Body of pancreas (tissue), 4 donors: ENCODE measurements at regions not wholly inside any gene's neighbourhood (a gene's known extent, or its start where the extent isn't known, plus 50 kb on each side); places are given as distances from the start of the nearest gene placed in this dataset.

Source experiments
- POLR2A ChIP-seq, 3 donors: fragments of 450-650 bp; IDR thresholded peaks; one replicate each; pipeline ENCODE4 v1.6.1; 2016; ENCODE audit warnings: antibody characterized with exemption in 3 of 3, mild to moderate bottlenecking in 2 of 3
- TF ChIP-seq, protein P1 (sequence below), 7 experiments: fragments of 450-650 bp in 4 of 7; fragments of 200-600 bp in 3 of 7; sonication (generic) in 3 of 7; IDR thresholded peaks; one replicate each; pipeline ENCODE4 v1.5.1; 2016 to 2019; ENCODE audit warnings: antibody characterized with exemption in 7 of 7

DNA sequence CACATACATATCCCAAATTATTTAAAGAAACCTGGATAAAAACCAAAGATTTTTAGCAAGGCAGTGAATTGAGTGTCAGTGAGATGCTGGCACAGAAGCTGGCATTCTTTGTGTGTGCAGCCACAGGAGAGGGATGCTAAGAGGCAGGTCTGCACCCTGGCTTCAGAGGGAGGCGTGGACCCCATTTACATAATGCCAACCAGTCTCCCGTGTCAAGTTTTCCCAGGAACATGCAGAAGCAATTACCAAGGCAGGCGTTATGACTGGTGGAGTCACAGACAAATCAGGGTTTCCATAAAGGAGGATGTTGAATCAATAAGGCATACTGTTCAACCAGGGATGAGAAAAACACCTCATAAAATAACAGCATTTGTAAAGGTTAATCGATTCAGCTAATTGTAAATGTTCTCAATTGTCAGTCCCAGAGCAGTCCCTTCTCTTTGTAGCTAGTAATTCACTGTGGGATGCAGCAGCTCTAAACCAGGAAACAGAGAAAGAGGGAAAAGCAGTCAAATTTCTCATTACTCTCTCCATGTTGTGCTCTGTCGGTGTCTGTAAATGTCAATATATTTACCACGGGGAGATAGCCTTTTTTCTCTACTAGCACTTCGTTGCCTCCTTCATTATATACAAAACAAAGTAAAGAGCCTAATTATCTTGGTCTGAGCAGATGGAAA, 452.4 kb upstream of the GRAMD2B start:
- TF ChIP-seq POLR2A (IDR thresholded peaks at IDR 0.05), result no peak
- TF ChIP-seq, protein P1, sequence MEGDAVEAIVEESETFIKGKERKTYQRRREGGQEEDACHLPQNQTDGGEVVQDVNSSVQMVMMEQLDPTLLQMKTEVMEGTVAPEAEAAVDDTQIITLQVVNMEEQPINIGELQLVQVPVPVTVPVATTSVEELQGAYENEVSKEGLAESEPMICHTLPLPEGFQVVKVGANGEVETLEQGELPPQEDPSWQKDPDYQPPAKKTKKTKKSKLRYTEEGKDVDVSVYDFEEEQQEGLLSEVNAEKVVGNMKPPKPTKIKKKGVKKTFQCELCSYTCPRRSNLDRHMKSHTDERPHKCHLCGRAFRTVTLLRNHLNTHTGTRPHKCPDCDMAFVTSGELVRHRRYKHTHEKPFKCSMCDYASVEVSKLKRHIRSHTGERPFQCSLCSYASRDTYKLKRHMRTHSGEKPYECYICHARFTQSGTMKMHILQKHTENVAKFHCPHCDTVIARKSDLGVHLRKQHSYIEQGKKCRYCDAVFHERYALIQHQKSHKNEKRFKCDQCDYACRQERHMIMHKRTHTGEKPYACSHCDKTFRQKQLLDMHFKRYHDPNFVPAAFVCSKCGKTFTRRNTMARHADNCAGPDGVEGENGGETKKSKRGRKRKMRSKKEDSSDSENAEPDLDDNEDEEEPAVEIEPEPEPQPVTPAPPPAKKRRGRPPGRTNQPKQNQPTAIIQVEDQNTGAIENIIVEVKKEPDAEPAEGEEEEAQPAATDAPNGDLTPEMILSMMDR (IDR thresholded peaks at IDR 0.05), result no peak
